ENCODE measurements at regions not wholly inside any gene's neighbourhood (a gene's known extent, or its start where the extent isn't known, plus 50 kb on each side); places are given as distances from the start of the nearest gene placed in this dataset.

GRCh38 chr3:177818712-177819240 is 621.5 kb upstream of the TBL1XR1 start:
- DNase-seq (ENCODE audit: low spot score): no peak

GRCh38 chr3:177820683-177821316 is 623.5 kb upstream of the TBL1XR1 start:
- DNase-seq (ENCODE audit: low spot score): no peak

GRCh38 chr3:177822681-177823096 is 625.4 kb upstream of the TBL1XR1 start:
- no peak for DNase-seq (ENCODE audit: low spot score)

GRCh38 chr3:177823701-177824189 is 626.5 kb upstream of the TBL1XR1 start:
- no peak for DNase-seq (ENCODE audit: low spot score)

GRCh38 chr3:177824190-177824786 is 627.0 kb upstream of the TBL1XR1 start:
- no peak for DNase-seq (ENCODE audit: low spot score)

GRCh38 chr3:177824841-177825240 is 627.6 kb upstream of the TBL1XR1 start:
- no peak for DNase-seq (ENCODE audit: low spot score)

- DNase-seq (ENCODE audit: low spot score): no peak
Observed at GRCh38 chr3:177826253-177826652, 629.0 kb upstream of the TBL1XR1 start.

- DNase-seq (ENCODE audit: low spot score): no peak
Observed at GRCh38 chr3:177827511-177828207, 630.4 kb upstream of the TBL1XR1 start.

GRCh38 chr3:177828208-177828565 is 630.9 kb upstream of the TBL1XR1 start:
- no peak for DNase-seq (ENCODE audit: low spot score)

GRCh38 chr3:177830411-177830849 is 633.1 kb upstream of the TBL1XR1 start:
- DNase-seq (ENCODE audit: low spot score): peak; percentile 85

- DNase-seq (ENCODE audit: low spot score): no peak
Observed at GRCh38 chr3:177831361-177831760, 634.1 kb upstream of the TBL1XR1 start.

- DNase-seq (ENCODE audit: low spot score): peak; percentile 93
Observed at GRCh38 chr3:177832880-177833279, 635.6 kb upstream of the TBL1XR1 start.

- DNase-seq (ENCODE audit: low spot score): no peak
Observed at GRCh38 chr3:177833332-177833731, 636.0 kb upstream of the TBL1XR1 start.

- no peak for DNase-seq (ENCODE audit: low spot score)
Observed at GRCh38 chr3:177835008-177835407, 637.7 kb upstream of the TBL1XR1 start.

GRCh38 chr3:177835917-177836316 is 638.6 kb upstream of the TBL1XR1 start:
- no peak for DNase-seq (ENCODE audit: low spot score)

GRCh38 chr3:177836671-177837070 is 639.4 kb upstream of the TBL1XR1 start:
- DNase-seq (ENCODE audit: low spot score): no peak

GRCh38 chr3:177837951-177838655 is 640.8 kb upstream of the TBL1XR1 start:
- no peak for DNase-seq (ENCODE audit: low spot score)

GRCh38 chr3:177838766-177839350 is 641.6 kb upstream of the TBL1XR1 start:
- no peak for DNase-seq (ENCODE audit: low spot score)

- no peak for DNase-seq (ENCODE audit: low spot score)
Observed at GRCh38 chr3:177842302-177842701, 645.0 kb upstream of the TBL1XR1 start.

- no peak for DNase-seq (ENCODE audit: low spot score)
Observed at GRCh38 chr3:177842743-177843734, 645.8 kb upstream of the TBL1XR1 start.

Measured in cerebellar cortex (tissue), 1 donor.